Endothelial cell of umbilical vein (primary cell): ENCODE measurements at regions not wholly inside any gene's neighbourhood (a gene's known extent, or its start where the extent isn't known, plus 50 kb on each side); places are given as distances from the start of the nearest gene placed in this dataset.

ENCODE experiments used
- BruUV-seq: library from RNA; stranded (reverse); fragments of 400-500 nt; replicated peaks from 2 replicates; lab custom pipeline; 2021; lab: Mats Ljungman, UMichigan
- CTCF ChIA-PET: fragments of 300-600, 350-600 bp; sonication (Branson Sonifier 250); formaldehyde crosslinking; loops from one replicate; lab custom pipeline; 2021; ENCODE audit warnings: antibody characterized with exemption, inconsistent platforms; lab: Charles Lee
- POLR2A ChIA-PET: fragments of 300-600, 350-600 bp; sonication (Branson Sonifier 250); formaldehyde crosslinking; loops from one replicate; lab custom pipeline; 2021; ENCODE audit warnings: antibody characterized with exemption, inconsistent platforms; lab: Charles Lee
- DNase-seq: peaks from one replicate; pipeline ENCODE4 v3.0.0-alpha.2; 2011; ENCODE audit warnings: low read depth, low spot score
- FAIRE-seq: peaks from 2 replicates; lab custom pipeline; 2011; peaks lifted over from hg19 to GRCh38; lab: Jason Lieb, UNC
- H2AFZ ChIP-seq: 2 replicates; pipeline ENCODE4 v1.6.0; 2012; ENCODE audit warnings: low read depth, low read length, control low read depth, inconsistent platforms
- H3K27ac ChIP-seq: 2 replicates; pipeline ENCODE4 v1.5.1; 2011; ENCODE audit warnings: low read depth, mild to moderate bottlenecking, control low read depth, low read length, moderate library complexity; ENCODE audit not compliant: insufficient read depth
- H3K27me3 ChIP-seq, 2 experiments: 2 replicates each; pipeline versions ENCODE4 v1.6.0 to v1.6.1; 2011; ENCODE audit warnings: low read length in 2 of 2, mixed read lengths in 1 of 2; ENCODE audit not compliant: control insufficient read depth in 2 of 2, insufficient read depth in 2 of 2
- H3K36me3 ChIP-seq, 2 experiments: 2 replicates in 1 of 2; 3 replicates in 1 of 2; pipeline ENCODE4 v1.5.1; 2011; ENCODE audit warnings: low read length in 2 of 2, mild to moderate bottlenecking in 1 of 2, moderate library complexity in 1 of 2; ENCODE audit not compliant: control insufficient read depth in 2 of 2, insufficient read depth in 2 of 2; ENCODE audit errors: extremely low read depth in 1 of 2
- H3K4me1 ChIP-seq: 3 replicates; pipeline ENCODE4 v1.5.1; 2011; ENCODE audit warnings: mild to moderate bottlenecking, low read length; ENCODE audit not compliant: control insufficient read depth, insufficient read depth; ENCODE audit errors: extremely low read depth
- H3K4me2 ChIP-seq: 2 replicates; pipeline ENCODE4 v1.6.1; 2011; ENCODE audit warnings: low read length, control low read depth, mixed read lengths; ENCODE audit not compliant: insufficient read depth
- H3K4me3 ChIP-seq, 3 experiments: fragments of 200-600 bp in 1 of 3; sonication (generic), shearing (Covaris generic) in 1 of 3; replicated peaks in 1 of 3; 2 replicates each; pipeline ENCODE4 v1.5.1; 2011 to 2016; ENCODE audit warnings: control low read depth in 3 of 3, low read length in 3 of 3, mild to moderate bottlenecking in 2 of 3, inconsistent platforms in 1 of 3, low read depth in 1 of 3, moderate library complexity in 1 of 3; ENCODE audit not compliant: insufficient read depth in 1 of 3
- H3K79me2 ChIP-seq: 2 replicates; pipeline ENCODE4 v1.6.0; 2012; ENCODE audit warnings: low read length, inconsistent platforms; ENCODE audit not compliant: control insufficient read depth, insufficient read depth
- H3K9ac ChIP-seq: replicated peaks from 2 replicates; pipeline ENCODE3; 2011; ENCODE audit warnings: low read length, control low read depth; ENCODE audit not compliant: insufficient read depth; ENCODE audit errors: extremely low read depth
- H3K9me1 ChIP-seq: replicated peaks from 3 replicates; pipeline ENCODE4 v1.6.0; 2011; ENCODE audit warnings: mild to moderate bottlenecking, low read length; ENCODE audit not compliant: control insufficient read depth, insufficient read depth; ENCODE audit errors: extremely low read depth
- H3K9me3 ChIP-seq: replicated peaks from 2 replicates; pipeline ENCODE4 v1.5.1; 2012; ENCODE audit warnings: low read length, inconsistent platforms; ENCODE audit not compliant: control insufficient read depth, insufficient read depth
- H4K20me1 ChIP-seq: replicated peaks from 2 replicates; pipeline ENCODE3; 2011; ENCODE audit warnings: mild to moderate bottlenecking, low read length; ENCODE audit not compliant: control insufficient read depth, insufficient read depth; ENCODE audit errors: extremely low read depth
- EZH2 ChIP-seq: IDR thresholded peaks from 2 replicates; pipeline ENCODE4 v1.6.1; 2012; ENCODE audit warnings: borderline replicate concordance, low read depth, mild to moderate bottlenecking, moderate library complexity, low read length, inconsistent platforms; ENCODE audit not compliant: severe bottlenecking
- FOS ChIP-seq: IDR thresholded peaks from 2 replicates; pipeline ENCODE4 v1.6.1; 2011; ENCODE audit warnings: mild to moderate bottlenecking, low read length, moderate library complexity, borderline replicate concordance; ENCODE audit not compliant: insufficient read depth
- GATA2 ChIP-seq: IDR thresholded peaks from 2 replicates; pipeline ENCODE4 v1.7.0; 2011; ENCODE audit warnings: low read depth, mild to moderate bottlenecking, moderate library complexity, mixed read lengths, low read length; ENCODE audit not compliant: insufficient read length, insufficient read depth
- JUN ChIP-seq: IDR thresholded peaks from 2 replicates; pipeline ENCODE4 v1.6.1; 2011; ENCODE audit warnings: borderline replicate concordance, low read depth; ENCODE audit not compliant: insufficient read length, insufficient read depth
- MAX ChIP-seq: IDR thresholded peaks from 2 replicates; pipeline ENCODE4 v1.6.1; 2011; ENCODE audit not compliant: insufficient read depth, insufficient read length
- MYC ChIP-seq: IDR thresholded peaks from one replicate; pipeline ENCODE4 v1.6.1; 2011; ENCODE audit warnings: mild to moderate bottlenecking, low read depth, low read length
- POLR2A ChIP-seq: IDR thresholded peaks from 2 replicates; pipeline ENCODE4 v1.6.1; 2012; ENCODE audit warnings: low read depth, mild to moderate bottlenecking, control low read depth, low read length
- POLR2AphosphoS5 ChIP-seq: IDR thresholded peaks from 2 replicates; pipeline ENCODE4 v1.6.1; 2012; ENCODE audit warnings: low read depth, mild to moderate bottlenecking, control low read depth, low read length, moderate library complexity; ENCODE audit not compliant: insufficient read depth
- dilution Hi-C: fragments of 300-500 bp; cut with MboI; formaldehyde crosslinking; loops from one replicate; pipeline ENCODE4 v1.15.0; 2019; ENCODE audit warnings: low sequenced_read_pairs; ENCODE audit not compliant: extremely low pct_ligation_motif_present
- intact Hi-C: fragments of 100-400 bp; cut with micrococcal nuclease; formaldehyde crosslinking; loops from one replicate; pipeline ENCODE4 v1.10.0; 2022
- TF ChIP-seq, protein P1 (sequence below), 2 donors: IDR thresholded peaks; 1 replicate in 1 of 2; 2 replicates in 1 of 2; pipeline ENCODE4 v1.5.1; 2011; ENCODE audit warnings: low read length in 2 of 2, mild to moderate bottlenecking in 2 of 2, moderate library complexity in 2 of 2, control low read depth in 1 of 2, inconsistent platforms in 1 of 2, low read depth in 1 of 2; ENCODE audit not compliant: insufficient read depth in 1 of 2; ENCODE audit errors: extremely low read depth in 1 of 2

DNA sequence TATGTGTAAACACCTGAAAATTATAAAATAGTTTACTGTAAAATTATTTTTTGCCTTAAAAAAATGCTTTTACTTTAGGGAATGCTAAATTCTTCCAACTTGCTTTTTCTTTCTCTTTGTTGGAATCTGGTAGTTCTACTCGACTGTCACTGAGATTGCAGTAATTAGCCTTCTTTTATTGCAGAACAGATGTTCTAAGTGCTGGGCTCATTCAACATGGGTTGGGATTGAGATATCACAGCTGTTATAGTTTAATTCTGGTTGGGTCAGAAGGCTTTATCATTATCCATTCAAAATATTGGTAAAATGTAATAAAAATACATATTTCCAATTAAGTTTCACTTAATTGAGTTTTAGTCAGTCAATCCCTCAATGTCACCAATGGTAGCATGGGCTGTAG is 686.7 kb downstream of the CDH18 start:
- FAIRE-seq (no peak), DNase-seq (no peak)
- Histone ChIP-seq H3K36me3 (no peaks in the 10 kb centered on the region), H3K9me1 (no peaks in the 10 kb centered on the region), H3K4me3 (no peak overlapping the region), H3K27me3 (no peaks in the 10 kb centered on the region), H3K27ac (no peak overlapping the region), H3K79me2 (no peaks in the 10 kb centered on the region), H3K4me2 (no peak overlapping the region), H4K20me1 (no peaks in the 10 kb centered on the region), H2AFZ (no peak overlapping the region), H3K9me3 (peaks cover 3% of the 10 kb centered on the region), H3K4me1 (no peaks in the 10 kb centered on the region), H3K9ac (no peak overlapping the region)
- dilution Hi-C loops (no loop called here), intact Hi-C loops (no loop called here)
- POLR2A ChIA-PET: no interaction called here
- CTCF ChIA-PET: no interaction called here
- TF ChIP-seq EZH2: no peak
- TF ChIP-seq, protein P1, sequence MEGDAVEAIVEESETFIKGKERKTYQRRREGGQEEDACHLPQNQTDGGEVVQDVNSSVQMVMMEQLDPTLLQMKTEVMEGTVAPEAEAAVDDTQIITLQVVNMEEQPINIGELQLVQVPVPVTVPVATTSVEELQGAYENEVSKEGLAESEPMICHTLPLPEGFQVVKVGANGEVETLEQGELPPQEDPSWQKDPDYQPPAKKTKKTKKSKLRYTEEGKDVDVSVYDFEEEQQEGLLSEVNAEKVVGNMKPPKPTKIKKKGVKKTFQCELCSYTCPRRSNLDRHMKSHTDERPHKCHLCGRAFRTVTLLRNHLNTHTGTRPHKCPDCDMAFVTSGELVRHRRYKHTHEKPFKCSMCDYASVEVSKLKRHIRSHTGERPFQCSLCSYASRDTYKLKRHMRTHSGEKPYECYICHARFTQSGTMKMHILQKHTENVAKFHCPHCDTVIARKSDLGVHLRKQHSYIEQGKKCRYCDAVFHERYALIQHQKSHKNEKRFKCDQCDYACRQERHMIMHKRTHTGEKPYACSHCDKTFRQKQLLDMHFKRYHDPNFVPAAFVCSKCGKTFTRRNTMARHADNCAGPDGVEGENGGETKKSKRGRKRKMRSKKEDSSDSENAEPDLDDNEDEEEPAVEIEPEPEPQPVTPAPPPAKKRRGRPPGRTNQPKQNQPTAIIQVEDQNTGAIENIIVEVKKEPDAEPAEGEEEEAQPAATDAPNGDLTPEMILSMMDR (IDR thresholded peaks at IDR 0.05; ENCODE audit: extremely low read depth in 1 of 2, insufficient read depth in 1 of 2, low read depth in 1 of 2, low read length in 2 of 2): no peak
- no peak for TF ChIP-seq JUN
- TF ChIP-seq MYC: no peak
- no peak for TF ChIP-seq POLR2A
- TF ChIP-seq FOS: no peak
- no peak for TF ChIP-seq MAX
- no peak for TF ChIP-seq GATA2
- no peak for TF ChIP-seq POLR2AphosphoS5
- no TSS peak for BruUV-seq
